Activated naive CD8-positive, alpha-beta T cell treated with anti-CD3 and anti-CD28 coated beads, Interleukin-2, amount 50 U/mL, for 24 hours (primary cell): ENCODE measurements at regions not wholly inside any gene's neighbourhood (a gene's known extent, or its start where the extent isn't known, plus 50 kb on each side); places are given as distances from the start of the nearest gene placed in this dataset.

Experiments used
- ATAC-seq: fragments of 150-1000 bp; cut with Tn5 transposase; one replicate; pipeline ENCODE4 v1.10.0; 2021
- DNase-seq: peaks from one replicate; pipeline ENCODE4 v3.0.0; 2021
- H3K27ac Mint-ChIP-seq: one replicate; pipeline ENCODE4 v1.8.0; 2021; ENCODE audit warnings: mild to moderate bottlenecking, mixed read lengths
- H3K27me3 Mint-ChIP-seq: one replicate; pipeline ENCODE4 v1.8.0; 2021; ENCODE audit warnings: mixed read lengths
- H3K36me3 Mint-ChIP-seq: one replicate; pipeline ENCODE4 v1.8.0; 2021; ENCODE audit warnings: low read depth, mixed read lengths
- H3K4me1 Mint-ChIP-seq: one replicate; pipeline ENCODE4 v1.8.0; 2021; ENCODE audit warnings: mixed read lengths
- H3K4me3 Mint-ChIP-seq: one replicate; pipeline ENCODE4 v1.8.0; 2021; ENCODE audit warnings: mild to moderate bottlenecking, moderate library complexity, mixed read lengths
- H3K9me3 Mint-ChIP-seq: one replicate; pipeline ENCODE4 v1.8.0; 2021; ENCODE audit warnings: mixed read lengths

DNA sequence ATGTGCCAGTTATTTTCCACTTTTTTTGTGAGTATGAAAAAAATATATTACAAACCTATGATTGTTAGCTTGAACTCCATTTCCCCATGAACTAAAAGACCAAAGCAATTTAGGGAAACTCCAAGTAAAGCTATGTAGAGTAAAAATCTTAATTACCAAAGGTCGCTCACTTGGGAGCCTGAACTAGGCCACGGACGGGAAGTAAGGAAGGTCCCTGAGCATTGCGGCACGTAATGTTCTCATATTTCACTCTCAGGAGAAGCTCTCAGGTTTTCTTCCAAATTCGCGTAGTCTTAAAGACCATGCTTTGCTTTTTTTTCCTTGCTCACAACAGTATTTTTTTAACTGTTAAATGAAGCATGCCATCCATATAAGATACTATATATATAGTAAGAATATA, 215.3 kb upstream of the RARB start:
- no peaks in the 10 kb centered on the region for H3K27me3 Mint-ChIP-seq
- H3K27ac Mint-ChIP-seq: no peak overlapping the region
- no peaks in the 10 kb centered on the region for H3K36me3 Mint-ChIP-seq
- H3K4me3 Mint-ChIP-seq: no peak overlapping the region
- H3K4me1 Mint-ChIP-seq: no peaks in the 10 kb centered on the region
- ATAC-seq (no peak), DNase-seq (no peak)
- peaks cover 18% of the 10 kb centered on the region for H3K9me3 Mint-ChIP-seq

DNA sequence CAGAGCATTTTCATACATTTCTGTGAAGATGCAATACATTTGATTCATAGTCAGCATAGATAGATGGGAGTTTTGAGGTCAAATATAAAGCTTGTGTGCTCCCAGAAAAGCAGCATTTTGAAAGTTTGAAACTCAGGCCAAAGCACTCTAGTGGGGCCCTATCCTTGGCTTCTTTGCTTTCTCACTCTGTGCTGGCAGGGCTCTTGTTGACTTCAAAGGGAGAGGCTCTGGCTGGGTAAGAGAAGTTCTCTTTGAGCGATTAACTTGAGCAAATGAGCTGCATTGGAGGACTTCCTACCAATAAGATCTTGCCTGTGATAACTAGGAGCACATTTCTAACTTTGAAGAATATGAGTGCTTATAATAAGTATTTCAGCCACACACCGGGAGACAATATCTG, 214.0 kb upstream of the RARB start:
- Mint-ChIP-seq H3K36me3 (no peaks in the 10 kb centered on the region), H3K9me3 (peaks cover 13% of the 10 kb centered on the region), H3K27me3 (no peaks in the 10 kb centered on the region), H3K4me3 (no peak overlapping the region), H3K27ac (no peak overlapping the region), H3K4me1 (no peaks in the 10 kb centered on the region)
- no peak for ATAC-seq
- no peak for DNase-seq

DNA sequence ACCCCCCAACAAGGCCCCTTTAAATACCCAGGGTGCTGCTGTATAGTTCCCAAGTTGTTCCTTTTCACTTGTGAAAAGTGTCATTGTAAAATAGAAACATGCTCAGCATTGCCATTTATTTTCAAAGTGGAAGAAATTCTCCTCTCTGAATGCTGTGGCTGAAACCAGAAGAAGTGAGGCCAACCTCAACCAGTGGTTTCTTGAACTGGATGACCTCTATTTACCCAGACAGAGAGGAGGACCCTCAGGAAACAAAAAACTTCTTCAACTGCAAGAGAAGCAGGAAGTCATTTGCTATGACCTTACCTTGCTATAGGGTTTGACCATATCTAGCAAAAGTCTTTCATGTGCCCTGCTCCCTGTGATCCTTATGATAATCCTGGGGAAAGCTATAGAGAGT, 209.7 kb upstream of the RARB start:
- H3K4me1 Mint-ChIP-seq: no peaks in the 10 kb centered on the region
- no peak overlapping the region for H3K27ac Mint-ChIP-seq
- no peak overlapping the region for H3K4me3 Mint-ChIP-seq
- peaks cover 10% of the 10 kb centered on the region for H3K9me3 Mint-ChIP-seq
- ATAC-seq (no peak), DNase-seq (no peak)
- no peaks in the 10 kb centered on the region for H3K27me3 Mint-ChIP-seq
- no peaks in the 10 kb centered on the region for H3K36me3 Mint-ChIP-seq

DNA sequence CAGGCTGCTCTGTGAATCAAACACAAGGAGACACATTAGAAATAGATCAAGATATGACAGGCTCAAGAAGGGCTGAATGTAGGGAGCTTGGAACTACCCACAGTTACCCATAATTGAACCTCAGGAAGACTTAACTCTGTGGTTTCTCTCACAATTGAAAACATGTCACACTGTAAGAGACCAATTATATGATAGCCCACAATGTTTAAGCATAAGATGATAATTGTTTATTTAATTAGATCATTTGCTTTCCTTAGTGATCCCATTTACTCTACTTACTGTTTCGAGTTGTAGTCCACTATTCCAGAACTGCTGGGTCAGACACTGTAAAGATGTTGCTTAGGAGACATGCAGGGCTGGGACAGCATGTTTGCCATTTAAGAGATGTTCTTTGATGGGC, 201.3 kb upstream of the RARB start:
- H3K36me3 Mint-ChIP-seq: no peaks in the 10 kb centered on the region
- no peaks in the 10 kb centered on the region for H3K27me3 Mint-ChIP-seq
- no peak for ATAC-seq
- no peak overlapping the region for H3K4me3 Mint-ChIP-seq
- no peak overlapping the region for H3K27ac Mint-ChIP-seq
- H3K9me3 Mint-ChIP-seq: peaks cover 4% of the 10 kb centered on the region
- DNase-seq: no peak
- H3K4me1 Mint-ChIP-seq: no peaks in the 10 kb centered on the region

DNA sequence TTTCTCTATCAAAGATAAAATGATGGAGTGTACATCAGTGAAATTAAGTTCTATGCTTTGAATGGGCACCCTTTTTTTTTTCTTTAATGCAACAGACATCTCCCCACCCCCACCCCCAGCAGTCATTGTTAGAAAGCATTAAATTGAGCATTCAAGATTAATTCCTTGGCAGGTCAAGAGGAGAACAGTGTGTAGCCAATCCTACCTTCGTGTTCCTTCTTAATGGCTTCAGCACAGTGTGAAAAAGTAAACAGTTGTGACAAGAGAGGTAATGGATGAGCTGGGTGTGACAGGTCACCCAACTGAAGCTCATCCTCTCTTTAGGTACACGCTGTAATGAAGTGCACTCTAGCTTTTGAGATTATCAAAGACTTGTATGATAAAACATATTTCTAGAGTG, 198.5 kb upstream of the RARB start:
- no peaks in the 10 kb centered on the region for H3K36me3 Mint-ChIP-seq
- no peaks in the 10 kb centered on the region for H3K27me3 Mint-ChIP-seq
- DNase-seq (no peak), ATAC-seq (no peak)
- no peak overlapping the region for H3K4me3 Mint-ChIP-seq
- peaks cover 4% of the 10 kb centered on the region for H3K9me3 Mint-ChIP-seq
- no peaks in the 10 kb centered on the region for H3K4me1 Mint-ChIP-seq
- H3K27ac Mint-ChIP-seq: no peak overlapping the region

DNA sequence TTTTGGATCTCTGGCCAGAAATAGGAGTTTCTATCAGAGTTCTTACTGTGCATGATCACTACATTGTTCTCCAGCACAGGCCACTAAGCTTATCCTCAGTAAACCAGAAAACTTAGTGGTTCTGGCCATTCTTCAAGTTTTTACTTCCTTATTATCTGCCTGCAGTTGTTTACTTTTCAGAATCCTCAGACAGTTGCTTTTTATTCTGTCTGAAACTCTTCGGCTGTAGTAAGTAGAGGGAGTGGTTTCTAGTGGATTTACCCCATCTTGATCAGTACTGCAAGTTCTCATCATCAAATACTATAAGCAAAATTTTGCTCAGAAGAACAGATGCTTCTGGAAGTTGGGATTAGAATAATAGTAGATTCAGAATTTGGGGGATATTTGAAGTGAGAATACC, 193.0 kb upstream of the RARB start:
- no peaks in the 10 kb centered on the region for H3K36me3 Mint-ChIP-seq
- no peak overlapping the region for H3K27ac Mint-ChIP-seq

DNA sequence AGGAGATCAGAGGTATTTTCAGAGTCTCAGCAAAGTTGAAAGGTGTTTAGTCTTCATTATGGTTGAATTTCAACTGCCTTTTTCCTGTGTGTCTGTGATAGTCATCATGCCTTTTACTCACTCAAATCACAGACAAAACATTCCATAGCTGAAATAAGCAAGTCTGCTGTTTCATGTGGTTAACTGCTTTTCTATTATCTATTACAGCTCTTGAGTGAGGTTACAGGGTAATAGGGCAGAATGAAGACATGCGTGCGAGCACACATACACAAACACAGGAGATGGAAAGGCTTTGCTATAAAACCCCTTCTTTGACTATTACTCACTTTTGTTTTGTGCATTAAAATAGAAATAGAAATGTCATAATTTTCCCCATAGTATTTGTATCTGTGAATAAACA, 192.6 kb upstream of the RARB start:
- H3K27ac Mint-ChIP-seq: no peak overlapping the region
- no peaks in the 10 kb centered on the region for H3K27me3 Mint-ChIP-seq
- H3K36me3 Mint-ChIP-seq: no peaks in the 10 kb centered on the region
- H3K4me1 Mint-ChIP-seq: no peaks in the 10 kb centered on the region
- no peak for ATAC-seq
- no peak overlapping the region for H3K4me3 Mint-ChIP-seq
- peaks cover 4% of the 10 kb centered on the region for H3K9me3 Mint-ChIP-seq
- DNase-seq: no peak

More for the DNA sequence above, 193.0 kb upstream of the RARB start:
- Mint-ChIP-seq H3K27me3 (no peaks in the 10 kb centered on the region), H3K9me3 (peaks cover 4% of the 10 kb centered on the region), H3K4me3 (no peak overlapping the region), H3K4me1 (no peaks in the 10 kb centered on the region)
- ATAC-seq (no peak), DNase-seq (no peak)

DNA sequence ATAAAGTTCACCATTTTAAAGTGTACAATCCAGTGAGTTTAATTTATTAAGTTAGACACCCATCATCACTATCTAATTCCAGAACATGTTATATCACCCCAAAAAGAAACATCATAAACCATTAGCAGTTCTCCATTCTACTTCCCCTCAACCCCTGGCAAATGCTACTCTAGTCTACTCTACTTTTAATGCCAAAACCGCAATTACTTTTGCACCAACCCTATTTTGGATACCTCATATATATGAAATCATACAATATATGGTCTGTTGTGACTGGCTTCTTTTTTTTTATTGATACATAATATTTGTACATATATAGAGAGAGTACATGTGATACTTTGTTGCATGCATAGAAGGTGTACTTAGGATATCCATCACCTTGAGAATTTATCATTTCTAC, 190.5 kb upstream of the RARB start:
- H3K27me3 Mint-ChIP-seq: no peaks in the 10 kb centered on the region
- no peak overlapping the region for H3K27ac Mint-ChIP-seq
- DNase-seq: no peak
- no peak for ATAC-seq
- no peaks in the 10 kb centered on the region for H3K36me3 Mint-ChIP-seq
- H3K4me3 Mint-ChIP-seq: no peak overlapping the region
- H3K4me1 Mint-ChIP-seq: no peaks in the 10 kb centered on the region
- peaks cover 4% of the 10 kb centered on the region for H3K9me3 Mint-ChIP-seq

DNA sequence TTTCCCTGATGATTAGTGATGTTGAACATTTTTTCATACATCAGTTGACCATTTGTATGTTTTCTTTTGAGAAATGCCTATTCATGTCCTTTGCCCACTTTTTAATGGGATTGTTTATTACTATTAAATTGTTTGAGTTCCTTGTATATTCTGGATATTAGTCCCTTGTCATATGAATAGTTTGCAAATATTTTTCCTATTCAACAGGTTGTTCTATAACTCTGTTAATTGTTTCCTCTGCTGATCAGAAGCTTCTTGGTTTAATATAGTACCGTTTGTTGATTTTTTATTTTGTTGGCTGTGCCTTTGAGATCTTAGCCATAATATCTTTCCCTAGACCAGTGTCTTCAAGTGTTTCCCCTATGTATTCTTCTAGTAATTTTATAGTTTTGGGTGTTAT, 189.0 kb upstream of the RARB start:
- Mint-ChIP-seq H3K4me1 (no peaks in the 10 kb centered on the region), H3K4me3 (no peak overlapping the region), H3K27ac (no peak overlapping the region), H3K36me3 (no peaks in the 10 kb centered on the region), H3K27me3 (no peaks in the 10 kb centered on the region), H3K9me3 (peaks cover 11% of the 10 kb centered on the region)
- DNase-seq (no peak), ATAC-seq (no peak)

DNA sequence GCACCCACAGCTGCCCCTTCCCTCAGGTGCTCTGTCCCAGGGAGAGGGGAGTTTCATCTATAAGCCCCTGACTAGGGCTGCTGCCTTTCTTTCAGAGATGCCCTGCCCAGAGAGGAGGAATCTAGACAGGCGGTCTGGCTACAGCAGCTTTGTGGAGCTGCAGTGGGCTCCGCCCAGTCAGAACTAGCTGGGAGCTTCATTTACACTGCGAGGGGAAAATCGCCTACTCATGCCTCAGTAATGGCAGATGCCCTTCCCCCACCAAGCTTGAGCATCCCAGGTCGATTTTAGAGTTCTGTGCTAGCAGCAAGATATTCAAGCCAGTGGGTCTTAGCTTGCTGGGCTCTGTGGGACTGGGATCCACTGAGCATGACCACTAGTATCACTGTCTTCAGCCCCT, 181.2 kb upstream of the RARB start:
- no peaks in the 10 kb centered on the region for H3K27me3 Mint-ChIP-seq
- no peak overlapping the region for H3K4me3 Mint-ChIP-seq
- DNase-seq: no peak
- no peak overlapping the region for H3K27ac Mint-ChIP-seq
- no peak for ATAC-seq
- H3K36me3 Mint-ChIP-seq: no peaks in the 10 kb centered on the region
- no peaks in the 10 kb centered on the region for H3K4me1 Mint-ChIP-seq
- peaks cover 25% of the 10 kb centered on the region for H3K9me3 Mint-ChIP-seq

DNA sequence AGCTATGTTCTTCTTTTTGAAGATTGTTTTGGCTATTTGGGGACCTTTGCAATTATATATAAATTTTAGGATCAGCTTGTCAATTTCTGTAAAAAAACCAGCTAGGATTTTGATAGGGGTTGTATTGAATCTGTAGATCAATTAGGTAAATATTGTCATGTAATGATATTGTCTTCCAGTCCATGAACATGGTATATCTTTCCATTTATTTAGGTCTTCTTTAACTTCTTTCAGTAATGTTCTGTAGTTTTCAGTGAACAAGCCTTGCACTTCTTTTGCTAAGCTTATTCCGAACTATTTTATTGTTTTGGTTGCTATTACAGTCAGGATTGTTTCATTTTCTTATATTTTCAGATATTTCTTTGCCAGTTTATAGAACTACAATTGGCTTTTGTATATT, 175.8 kb upstream of the RARB start:
- no peaks in the 10 kb centered on the region for H3K4me1 Mint-ChIP-seq
- no peaks in the 10 kb centered on the region for H3K36me3 Mint-ChIP-seq
- no peak overlapping the region for H3K27ac Mint-ChIP-seq
- ATAC-seq: no peak
- no peak overlapping the region for H3K4me3 Mint-ChIP-seq
- H3K9me3 Mint-ChIP-seq: peaks cover 12% of the 10 kb centered on the region
- H3K27me3 Mint-ChIP-seq: no peaks in the 10 kb centered on the region
- DNase-seq: no peak

DNA sequence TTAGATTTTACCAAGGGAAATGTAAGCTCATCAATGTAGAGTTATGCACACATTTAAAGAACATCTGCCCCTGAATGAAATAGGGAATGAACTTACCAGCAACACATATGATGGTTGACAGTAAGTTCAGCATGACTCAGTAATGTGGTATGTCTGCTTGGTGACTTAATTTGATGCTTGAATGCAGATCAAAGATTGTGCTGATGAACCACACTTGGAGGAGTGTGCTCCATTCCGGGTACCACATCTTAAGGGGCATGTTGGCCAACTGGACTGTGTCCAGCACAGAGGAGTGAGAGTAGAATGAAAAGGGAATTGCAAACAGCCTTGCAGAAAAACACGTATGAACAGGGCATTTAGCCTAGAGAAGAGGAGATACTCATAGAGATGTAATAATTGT, 171.0 kb upstream of the RARB start:
- Mint-ChIP-seq H3K4me1 (no peaks in the 10 kb centered on the region), H3K4me3 (no peak overlapping the region), H3K27ac (no peak overlapping the region), H3K27me3 (no peaks in the 10 kb centered on the region), H3K9me3 (peaks cover 4% of the 10 kb centered on the region), H3K36me3 (no peaks in the 10 kb centered on the region)
- no peak for ATAC-seq
- DNase-seq: no peak

DNA sequence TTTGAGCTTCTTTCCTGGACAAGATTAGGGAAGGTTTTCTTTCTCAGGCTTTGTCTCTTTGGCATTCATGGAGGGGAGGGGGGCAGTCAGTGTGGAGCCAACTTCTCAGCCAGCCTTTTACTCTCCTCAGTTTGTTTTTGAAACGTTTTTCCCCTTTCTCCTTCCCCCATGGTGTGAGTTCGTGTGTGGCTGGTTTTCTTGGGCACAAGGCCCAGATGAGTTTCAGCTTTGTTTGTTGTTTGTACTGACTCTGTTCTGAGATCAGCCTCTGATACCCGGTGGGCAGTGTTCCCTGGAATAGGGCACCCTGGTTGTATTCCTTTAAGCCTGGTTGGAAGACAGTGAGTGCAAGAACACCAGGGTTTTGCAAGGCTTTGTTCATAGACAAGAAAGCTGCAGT, 168.2 kb upstream of the RARB start:
- DNase-seq: no peak
- H3K27me3 Mint-ChIP-seq: no peaks in the 10 kb centered on the region
- H3K27ac Mint-ChIP-seq: no peak overlapping the region
- no peaks in the 10 kb centered on the region for H3K36me3 Mint-ChIP-seq
- no peak for ATAC-seq
- H3K9me3 Mint-ChIP-seq: peaks cover 7% of the 10 kb centered on the region
- no peak overlapping the region for H3K4me3 Mint-ChIP-seq
- no peaks in the 10 kb centered on the region for H3K4me1 Mint-ChIP-seq

DNA sequence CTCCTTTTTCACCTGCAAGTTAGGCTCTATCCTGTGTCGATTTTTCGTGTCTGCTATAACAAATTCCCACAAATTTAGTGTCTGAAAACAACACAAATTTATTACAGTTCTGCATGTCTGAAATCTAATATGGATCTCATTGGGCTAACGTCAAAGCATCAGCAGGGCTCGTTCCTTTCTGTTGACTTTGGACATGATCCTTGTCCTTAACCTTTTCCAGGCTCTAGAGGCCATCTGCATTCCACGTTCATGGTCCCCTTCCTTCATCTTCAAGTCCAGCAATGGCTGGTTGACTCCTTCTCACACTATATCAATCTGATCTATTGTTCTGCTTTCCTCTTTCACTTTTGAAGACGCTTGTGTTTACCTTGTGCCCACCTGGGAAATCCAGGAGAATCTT, 165.7 kb upstream of the RARB start:
- H3K4me3 Mint-ChIP-seq: no peak overlapping the region
- H3K36me3 Mint-ChIP-seq: no peaks in the 10 kb centered on the region
- peaks cover 11% of the 10 kb centered on the region for H3K9me3 Mint-ChIP-seq
- H3K27me3 Mint-ChIP-seq: no peaks in the 10 kb centered on the region
- ATAC-seq (no peak), DNase-seq (no peak)
- no peak overlapping the region for H3K27ac Mint-ChIP-seq
- H3K4me1 Mint-ChIP-seq: no peaks in the 10 kb centered on the region

DNA sequence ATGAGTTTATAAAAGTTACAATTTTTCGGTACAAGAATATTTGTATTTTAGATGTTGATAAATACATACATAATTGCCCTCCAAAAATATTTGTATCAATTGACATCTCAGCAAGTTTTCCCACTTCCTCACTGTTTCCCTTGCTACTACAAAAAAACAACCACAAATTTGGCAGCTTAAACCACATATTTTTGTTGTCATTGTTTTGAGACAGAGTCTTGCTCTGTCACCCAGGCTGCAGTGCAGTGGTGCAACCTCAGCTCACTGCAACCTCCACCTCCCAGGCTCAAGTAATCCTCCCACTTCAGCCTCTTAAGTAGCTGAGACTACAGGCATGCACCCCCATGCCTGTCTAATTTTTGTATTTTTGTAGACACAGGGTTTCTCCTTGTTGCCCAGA, 162.8 kb upstream of the RARB start:
- no peak overlapping the region for H3K27ac Mint-ChIP-seq
- no peaks in the 10 kb centered on the region for H3K36me3 Mint-ChIP-seq
- no peaks in the 10 kb centered on the region for H3K4me1 Mint-ChIP-seq
- no peak overlapping the region for H3K4me3 Mint-ChIP-seq
- DNase-seq: no peak
- H3K27me3 Mint-ChIP-seq: no peaks in the 10 kb centered on the region
- H3K9me3 Mint-ChIP-seq: peaks cover 15% of the 10 kb centered on the region
- no peak for ATAC-seq

DNA sequence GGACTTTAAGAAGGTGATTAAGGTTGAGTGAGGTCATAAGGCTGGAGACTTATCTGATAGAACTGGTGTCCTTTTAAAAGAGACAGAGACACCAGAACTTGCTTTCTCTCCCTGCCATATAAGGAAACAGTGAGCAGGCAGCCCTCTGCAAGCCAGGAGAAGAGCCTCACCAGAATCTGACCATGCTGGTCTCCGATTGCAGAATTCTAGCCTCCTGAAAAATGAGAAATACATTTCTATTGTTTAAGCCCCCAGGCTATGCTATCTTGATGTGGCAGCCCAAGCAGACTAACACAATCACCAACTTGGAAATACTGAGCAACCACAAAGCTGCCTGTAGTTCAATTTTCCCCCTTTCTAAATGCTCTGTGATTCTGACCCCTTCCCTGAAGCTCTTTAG, 161.4 kb upstream of the RARB start:
- Mint-ChIP-seq H3K4me1 (no peaks in the 10 kb centered on the region), H3K36me3 (no peaks in the 10 kb centered on the region), H3K9me3 (peaks cover 15% of the 10 kb centered on the region), H3K27ac (no peak overlapping the region), H3K27me3 (no peaks in the 10 kb centered on the region), H3K4me3 (no peak overlapping the region)
- DNase-seq: no peak
- no peak for ATAC-seq
